ENCODE measurements at regions not wholly inside any gene's neighbourhood (a gene's known extent, or its start where the extent isn't known, plus 50 kb on each side); places are given as distances from the start of the nearest gene placed in this dataset.
"Not testable (repeated sequence)": the region's sequence is repeated elsewhere in the genome, so short reads cannot be mapped to it uniquely, and the experiment has no call there.

- TF ChIP-seq, protein P1, sequence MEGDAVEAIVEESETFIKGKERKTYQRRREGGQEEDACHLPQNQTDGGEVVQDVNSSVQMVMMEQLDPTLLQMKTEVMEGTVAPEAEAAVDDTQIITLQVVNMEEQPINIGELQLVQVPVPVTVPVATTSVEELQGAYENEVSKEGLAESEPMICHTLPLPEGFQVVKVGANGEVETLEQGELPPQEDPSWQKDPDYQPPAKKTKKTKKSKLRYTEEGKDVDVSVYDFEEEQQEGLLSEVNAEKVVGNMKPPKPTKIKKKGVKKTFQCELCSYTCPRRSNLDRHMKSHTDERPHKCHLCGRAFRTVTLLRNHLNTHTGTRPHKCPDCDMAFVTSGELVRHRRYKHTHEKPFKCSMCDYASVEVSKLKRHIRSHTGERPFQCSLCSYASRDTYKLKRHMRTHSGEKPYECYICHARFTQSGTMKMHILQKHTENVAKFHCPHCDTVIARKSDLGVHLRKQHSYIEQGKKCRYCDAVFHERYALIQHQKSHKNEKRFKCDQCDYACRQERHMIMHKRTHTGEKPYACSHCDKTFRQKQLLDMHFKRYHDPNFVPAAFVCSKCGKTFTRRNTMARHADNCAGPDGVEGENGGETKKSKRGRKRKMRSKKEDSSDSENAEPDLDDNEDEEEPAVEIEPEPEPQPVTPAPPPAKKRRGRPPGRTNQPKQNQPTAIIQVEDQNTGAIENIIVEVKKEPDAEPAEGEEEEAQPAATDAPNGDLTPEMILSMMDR (IDR thresholded peaks at IDR 0.05), result not testable (repeated sequence)
- TF ChIP-seq POLR2A (IDR thresholded peaks at IDR 0.05), result not testable (repeated sequence)
These were observed 200.3 kb downstream of the BCL2L11 start for GRCh38 chr2:111320965-111321364.

Data from sigmoid colon (tissue), 3 donors.